ENCODE measurements at regions not wholly inside any gene's neighbourhood (a gene's known extent, or its start where the extent isn't known, plus 50 kb on each side); places are given as distances from the start of the nearest gene placed in this dataset.

DNA sequence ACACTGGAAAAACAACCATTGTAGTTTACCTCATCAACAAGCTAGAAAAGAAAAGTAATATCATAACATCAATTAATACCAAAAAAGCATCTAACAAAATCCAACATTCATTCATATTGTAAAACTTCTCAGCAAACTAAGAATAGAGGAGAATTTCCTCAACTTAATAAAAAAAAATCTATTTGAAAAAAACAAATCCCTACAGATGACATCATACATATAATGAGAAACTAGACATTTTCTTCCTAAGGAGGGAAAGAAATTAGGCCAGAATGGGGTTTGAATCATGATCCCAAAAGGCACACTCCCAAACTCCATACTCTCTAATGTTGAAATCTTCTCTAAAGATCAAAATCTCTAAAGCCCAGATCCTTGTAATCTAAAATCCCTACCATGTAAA is 460.0 kb downstream of the IRS1 start:
- TF ChIP-seq POLR2A (IDR thresholded peaks at IDR 0.05; ENCODE audit: low read depth, low read length) (no peak), TAF1 (IDR thresholded peaks at IDR 0.05; ENCODE audit: borderline replicate concordance, low read depth, low read length) (no peak), POLR2AphosphoS5 (IDR thresholded peaks at IDR 0.05; ENCODE audit: low read depth, low read length) (no peak)

Data from GM12892 (cell line).